HG03378 (cell line): ENCODE measurements at regions not wholly inside any gene's neighbourhood (a gene's known extent, or its start where the extent isn't known, plus 50 kb on each side); places are given as distances from the start of the nearest gene placed in this dataset.
"Not testable (repeated sequence)": the region's sequence is repeated elsewhere in the genome, so short reads cannot be mapped to it uniquely, and the experiment has no call there.

Source experiments
- ATAC-seq: cut with Tn5 transposase; IDR thresholded peaks from one replicate; pipeline ENCODE4 v1.9.1; 2021; ENCODE audit warnings: mild to moderate bottlenecking, moderate library complexity; ENCODE audit not compliant: unreplicated experiment

DNA sequence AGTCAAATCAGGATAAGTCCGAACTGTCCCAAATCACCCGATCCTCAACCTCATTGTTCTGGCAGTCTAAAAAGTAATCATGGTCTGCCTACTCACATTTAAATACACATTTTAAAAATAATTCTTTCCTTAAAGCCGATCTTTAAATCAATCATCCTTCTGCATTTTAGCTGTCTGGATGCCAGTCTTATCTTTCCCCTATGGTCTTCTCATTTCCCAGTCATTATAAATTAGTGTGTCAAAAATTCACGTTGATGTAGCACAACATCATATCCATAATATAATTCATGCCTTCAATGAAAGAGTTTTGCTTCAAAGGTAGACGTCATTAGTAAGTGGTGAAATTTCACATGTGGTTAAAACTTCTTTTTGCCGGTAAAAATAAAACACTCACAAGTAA, 108.1 kb upstream of the FRG1 start:
- ATAC-seq, result no peak

DNA sequence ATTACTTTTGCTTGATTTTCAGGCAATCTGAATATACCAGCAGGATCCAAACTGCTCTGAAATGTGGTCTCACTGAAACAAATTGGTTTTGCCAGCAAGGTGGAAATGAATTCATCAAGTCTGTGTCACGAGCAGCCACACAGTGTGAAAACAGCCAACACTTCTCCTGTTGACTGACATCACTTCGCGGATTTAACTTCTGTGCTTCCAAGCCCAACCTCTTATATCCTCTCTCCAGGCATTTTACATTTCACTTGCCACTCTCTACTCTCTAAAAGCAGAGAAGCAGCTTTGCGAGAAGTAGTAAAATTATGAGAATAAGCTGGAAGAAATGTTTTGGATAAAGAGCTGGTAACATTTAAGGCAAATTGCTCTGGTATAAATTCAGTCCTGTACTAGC, 106.1 kb upstream of the FRG1 start:
- ATAC-seq, result no peak

DNA sequence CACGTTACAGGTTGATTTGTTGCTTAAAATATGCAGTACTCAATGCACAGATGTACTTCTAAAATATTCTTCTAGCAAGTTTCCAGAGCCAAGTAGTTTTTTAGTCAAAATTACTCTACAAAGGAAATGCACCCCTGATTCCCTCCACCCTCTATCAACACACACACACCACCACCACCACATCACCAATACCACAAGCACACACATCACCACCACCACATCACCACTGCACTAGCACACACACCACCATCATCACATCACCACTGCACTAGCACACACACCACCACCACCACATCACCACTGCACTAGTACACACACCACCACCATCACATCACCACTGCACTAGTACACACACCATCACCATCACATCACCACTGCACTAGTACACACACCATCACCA, 105.2 kb upstream of the FRG1 start:
- ATAC-seq, result no peak

DNA sequence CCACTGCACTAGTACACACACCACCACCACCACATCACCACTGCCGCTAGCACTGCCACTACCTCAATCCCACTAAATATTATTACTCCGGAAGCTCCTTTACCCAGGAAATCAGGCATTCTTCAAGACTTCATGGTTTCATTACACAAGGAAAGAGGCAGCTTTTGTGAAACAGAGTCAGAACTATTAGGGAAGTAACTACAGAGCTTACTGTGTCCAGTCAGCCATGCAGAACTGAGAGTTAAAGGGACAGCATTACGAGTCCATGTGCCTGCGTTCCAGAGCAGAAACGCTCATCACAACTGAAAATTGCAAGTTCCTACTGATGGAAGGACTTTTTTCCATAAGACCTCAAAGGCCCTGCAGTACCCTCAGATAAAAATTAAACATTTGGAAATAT, 103.2 kb upstream of the FRG1 start:
- no peak for ATAC-seq

DNA sequence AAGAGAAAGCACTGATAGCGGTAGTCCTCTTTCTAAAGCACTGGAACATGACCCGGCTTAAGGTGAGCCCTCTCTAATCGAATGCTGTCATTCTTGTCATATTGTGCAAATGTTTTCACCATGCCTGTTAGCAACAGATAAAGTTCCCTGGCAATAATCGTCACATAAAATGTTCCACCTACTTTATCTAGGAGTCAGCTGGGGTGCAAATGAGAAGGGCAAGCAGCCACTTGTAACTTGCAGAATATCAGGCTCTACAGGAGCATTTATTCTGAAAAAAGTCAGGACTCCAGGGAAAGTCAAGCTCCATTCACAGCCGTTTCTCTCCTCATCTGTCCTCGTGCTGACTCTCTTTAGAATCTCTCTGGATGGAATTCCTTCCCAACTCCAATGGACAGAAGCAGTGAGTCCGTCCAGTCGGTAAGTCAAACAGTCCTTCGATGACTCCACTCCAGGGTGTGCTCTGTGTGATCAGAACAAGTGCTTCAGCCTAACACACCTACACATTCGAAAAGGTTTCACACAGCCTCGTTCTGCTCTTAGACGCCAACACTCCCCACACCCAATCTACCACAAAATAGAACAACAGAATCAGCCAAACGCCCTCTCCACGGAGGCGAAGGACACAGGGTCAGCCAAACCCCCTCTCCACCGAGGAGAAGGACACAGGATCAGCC, 101.7 kb upstream of the FRG1 start:
- ATAC-seq, result no peak

DNA sequence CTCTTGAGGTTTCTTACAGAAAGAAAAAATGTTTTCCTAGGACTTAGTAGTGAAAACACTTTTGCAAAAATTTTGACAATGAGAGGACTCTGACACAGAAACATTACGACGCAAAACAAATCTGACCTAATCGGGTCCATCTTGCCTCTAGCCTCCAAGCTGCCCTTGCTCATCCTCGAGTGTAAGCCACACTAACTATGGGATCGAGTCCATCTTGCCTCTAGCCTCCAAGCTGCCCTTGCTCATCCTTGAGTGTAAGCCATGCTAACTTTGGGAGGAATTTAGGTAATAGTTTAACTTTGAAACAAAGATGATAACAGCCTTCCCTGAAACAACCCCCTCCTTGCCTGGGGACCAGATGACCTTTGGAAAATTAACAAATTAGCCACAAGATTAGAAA, 100.3 kb upstream of the FRG1 start:
- no peak for ATAC-seq

DNA sequence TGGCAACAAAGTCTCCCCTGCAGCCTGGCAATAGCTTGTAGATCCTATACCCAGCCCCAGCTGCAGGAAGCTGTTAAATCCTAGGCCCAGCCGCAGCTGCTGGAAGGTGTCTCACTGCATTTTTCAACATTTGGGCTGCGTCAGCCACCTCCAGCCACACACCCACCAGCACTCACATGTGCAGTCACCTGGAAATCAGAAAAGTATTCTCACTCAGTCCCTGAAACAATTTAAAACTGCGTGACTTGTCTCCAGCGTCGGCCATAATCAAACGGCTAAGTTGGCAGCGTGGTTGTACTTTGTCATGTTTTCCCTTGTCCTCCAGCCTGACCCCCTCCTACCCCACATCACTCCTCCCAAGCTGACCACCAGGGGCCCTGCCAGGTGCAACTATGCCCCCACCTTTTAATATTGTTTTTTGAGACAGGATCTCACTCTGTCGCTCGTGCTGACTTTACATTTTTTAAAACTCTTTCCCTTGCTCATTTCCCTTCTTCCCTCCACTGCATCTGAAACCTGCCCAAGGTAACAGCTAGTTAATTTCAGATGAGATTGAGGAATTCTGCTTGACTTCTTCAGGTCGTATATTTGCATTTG, 97.2 kb upstream of the FRG1 start:
- ATAC-seq, result no peak

DNA sequence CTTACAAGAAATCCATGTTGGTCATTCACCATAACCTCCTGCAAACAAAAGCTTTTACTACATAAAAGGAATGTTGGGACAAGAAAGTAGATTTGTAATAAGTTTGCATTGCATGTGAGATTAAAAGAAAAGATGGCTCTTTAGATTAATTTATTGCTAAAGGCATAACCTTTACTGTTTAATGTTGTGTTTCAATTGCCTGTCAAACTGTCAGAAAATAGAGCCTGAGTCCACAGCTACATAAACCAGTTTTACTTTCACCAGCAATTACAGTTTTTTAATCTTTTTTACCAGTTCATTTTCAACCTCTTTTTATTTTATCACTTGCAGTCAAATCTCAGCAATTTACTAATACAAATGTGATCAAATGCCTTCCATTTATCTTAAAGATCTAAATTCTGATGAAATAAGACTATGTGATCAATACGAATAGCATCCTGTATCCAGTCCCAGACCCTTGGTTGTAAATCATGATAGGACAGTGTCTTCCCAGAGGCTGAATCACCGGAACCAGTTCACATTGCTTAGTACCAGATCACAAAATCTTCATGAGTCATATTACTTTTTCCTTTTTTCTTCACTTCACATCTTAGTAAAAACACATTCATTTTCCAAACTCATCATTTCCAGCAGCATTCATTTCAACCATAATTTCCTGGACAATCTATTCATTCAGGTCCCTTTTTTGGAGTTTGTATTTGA, 95.4 kb upstream of the FRG1 start:
- ATAC-seq, result no peak

DNA sequence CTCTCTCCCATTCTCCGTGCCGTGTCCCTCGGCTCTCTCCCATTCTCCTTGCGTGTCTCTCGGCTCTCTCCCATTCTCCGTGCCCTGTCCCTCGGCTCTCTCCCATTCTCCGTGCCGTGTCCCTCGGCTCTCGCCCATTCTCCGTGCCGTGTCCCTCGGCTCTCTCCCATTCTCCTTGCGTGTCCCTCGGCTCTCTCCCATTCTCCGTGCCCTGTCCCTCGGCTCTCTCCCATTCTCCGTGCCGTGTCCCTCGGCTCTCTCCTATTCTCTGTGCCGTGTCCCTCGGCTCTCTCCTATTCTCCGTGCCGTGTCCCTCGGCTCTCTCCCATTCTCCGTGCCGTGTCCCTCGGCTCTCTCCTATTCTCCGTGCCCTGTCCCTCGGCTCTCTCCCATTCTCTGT, 94.6 kb upstream of the FRG1 start:
- ATAC-seq, result not testable (repeated sequence)

DNA sequence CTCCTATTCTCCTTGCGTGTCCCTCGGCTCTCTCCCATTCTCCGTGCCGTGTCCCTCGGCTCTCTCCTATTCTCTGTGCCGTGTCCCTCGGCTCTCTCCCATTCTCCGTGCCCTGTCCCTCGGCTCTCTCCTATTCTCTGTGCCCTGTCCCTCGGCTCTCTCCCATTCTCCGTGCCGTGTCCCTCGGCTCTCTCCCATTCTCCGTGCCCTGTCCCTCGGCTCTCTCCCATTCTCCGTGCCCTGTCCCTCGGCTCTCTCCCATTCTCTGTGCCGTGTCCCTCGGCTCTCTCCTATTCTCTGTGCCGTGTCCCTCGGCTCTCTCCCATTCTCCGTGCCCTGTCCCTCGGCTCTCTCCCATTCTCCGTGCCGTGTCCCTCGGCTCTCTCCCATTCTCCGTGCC, 94.1 kb upstream of the FRG1 start:
- not testable (repeated sequence) for ATAC-seq

DNA sequence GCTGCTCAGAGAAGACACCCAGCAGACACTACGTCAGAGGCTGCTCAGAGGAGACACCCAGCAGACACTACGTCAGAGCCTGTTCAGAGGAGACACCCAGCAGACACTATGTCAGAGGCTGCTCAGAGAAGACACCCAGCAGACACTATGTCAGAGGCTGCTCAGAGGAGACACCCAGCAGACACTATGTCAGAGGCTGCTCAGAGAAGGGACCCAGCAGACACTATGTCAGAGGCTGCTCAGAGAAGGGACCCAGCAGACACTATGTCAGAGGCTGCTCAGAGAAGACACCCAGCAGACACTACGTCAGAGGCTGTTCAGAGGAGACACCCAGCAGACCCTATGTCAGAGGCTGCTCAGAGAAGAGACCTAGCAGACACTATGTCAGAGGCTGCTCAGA, 92.0 kb upstream of the FRG1 start:
- not testable (repeated sequence) for ATAC-seq

DNA sequence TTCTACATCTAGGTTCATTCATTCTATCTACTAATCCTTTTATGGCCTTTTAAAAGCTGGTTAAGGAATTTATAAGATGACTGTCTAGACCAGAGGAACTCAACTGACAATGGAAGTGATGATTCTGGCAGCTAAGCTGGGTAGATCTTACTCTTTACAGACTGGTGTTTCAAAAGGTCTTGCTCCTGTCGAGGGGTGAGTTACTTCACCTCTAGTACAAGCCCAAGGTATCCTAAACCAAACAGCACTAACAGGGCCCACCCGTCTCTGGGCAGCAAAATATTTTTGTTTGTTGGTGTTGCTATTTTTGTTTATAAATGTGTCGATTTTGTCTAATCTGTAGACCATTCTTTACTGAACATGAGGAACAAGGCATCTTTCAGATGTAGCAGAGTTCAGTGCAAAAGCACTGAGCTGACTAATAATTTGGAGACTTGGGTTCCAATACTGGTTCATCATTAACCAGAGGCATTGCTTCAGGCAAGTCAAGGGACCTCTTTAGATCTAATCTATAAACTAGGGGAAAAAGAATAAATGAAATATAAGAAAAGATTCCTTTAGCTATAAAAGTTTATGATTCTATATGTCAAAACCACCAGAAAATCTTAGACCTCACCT, 90.3 kb upstream of the FRG1 start:
- no peak for ATAC-seq

DNA sequence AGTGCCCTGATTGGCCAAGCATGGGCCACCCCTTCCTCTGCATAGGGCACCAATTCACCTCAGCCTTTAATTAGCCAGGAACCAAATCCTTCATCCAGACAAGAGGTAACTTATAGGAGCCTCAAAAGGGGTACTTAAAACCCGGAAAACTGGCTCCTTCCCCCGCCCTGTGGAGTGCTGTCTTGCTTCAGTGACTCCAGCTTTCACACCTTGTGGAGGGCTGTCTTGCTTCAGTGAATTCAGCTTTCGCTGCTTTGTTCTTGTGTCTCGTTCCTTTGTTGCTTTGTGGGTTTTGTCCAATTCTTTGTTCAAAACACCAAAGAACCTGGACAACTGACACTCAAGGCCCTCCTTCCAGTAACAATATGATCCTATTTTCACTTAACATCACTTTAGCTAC, 82.2 kb upstream of the FRG1 start:
- ATAC-seq, result no peak

DNA sequence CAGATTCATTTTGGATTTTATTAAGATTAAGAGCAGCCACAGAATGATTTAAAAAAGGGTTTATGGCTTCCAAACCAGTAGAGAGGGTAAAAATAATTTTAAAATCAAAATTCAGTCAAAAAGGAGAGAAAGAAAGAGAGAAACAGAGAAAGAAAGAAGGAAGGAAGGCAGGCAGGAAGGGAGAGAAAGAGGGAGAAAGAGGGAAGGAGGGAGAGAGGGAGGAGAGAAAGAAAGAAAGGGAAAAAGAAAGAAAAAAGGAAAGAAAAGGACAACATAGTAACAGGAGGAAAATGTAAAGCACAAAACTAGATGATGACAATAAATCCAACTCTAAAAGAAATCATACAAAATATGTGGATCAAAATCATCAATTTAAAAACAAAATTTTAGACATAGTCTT, 79.6 kb upstream of the FRG1 start:
- ATAC-seq, result no peak

DNA sequence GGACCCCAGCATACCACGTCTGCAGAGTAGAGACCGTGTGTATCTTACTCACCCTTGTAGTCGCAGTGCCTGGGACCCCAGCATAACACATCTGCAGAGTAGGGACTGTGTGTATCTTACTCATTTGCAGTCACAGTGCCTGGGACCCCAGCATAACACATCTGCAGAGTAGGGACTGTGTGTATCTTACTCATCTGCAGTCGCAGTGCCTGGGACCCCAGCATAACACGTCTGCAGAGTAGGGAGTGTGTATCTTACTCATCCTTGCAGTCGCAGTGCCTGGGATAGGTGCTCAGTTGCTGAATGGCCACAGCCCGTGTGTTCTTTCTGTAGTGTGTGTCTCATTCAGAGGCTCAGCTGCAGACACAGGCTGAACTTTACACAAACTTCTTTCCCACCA, 71.4 kb upstream of the FRG1 start:
- ATAC-seq, result no peak

DNA sequence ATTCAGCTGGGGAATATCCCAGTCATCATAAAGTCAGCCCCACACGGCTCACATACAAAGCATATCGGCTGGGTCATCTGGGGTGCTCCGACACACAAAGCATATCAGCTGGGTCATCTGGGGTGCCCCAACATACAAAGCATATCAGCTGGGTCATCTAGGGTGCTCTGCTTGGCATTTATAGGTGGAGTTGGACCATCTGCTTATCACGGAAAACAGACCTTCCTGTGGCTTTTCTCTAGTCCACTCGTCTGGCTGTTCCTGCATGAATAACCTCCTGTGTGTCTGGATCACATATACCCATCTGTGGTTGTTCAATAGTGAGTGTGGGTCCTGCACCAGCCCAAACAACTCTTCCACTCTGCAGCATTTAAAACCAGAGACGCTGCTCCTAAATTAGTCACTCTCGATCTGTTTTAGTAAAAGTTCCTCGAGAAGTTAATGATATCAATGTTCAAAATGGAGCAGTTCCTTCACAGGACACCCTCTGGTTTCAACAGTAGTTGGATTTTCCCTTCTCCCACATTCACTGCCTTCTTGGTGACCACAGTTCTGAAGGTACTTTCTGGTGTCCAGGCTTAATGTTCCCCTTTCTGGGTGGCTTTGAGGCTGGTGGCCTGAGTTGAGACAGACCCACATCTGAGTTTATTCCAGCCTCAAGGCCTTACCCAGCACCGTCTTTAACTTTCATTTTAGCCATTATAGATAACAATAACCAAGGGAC, 70.0 kb upstream of the FRG1 start:
- no peak for ATAC-seq

DNA sequence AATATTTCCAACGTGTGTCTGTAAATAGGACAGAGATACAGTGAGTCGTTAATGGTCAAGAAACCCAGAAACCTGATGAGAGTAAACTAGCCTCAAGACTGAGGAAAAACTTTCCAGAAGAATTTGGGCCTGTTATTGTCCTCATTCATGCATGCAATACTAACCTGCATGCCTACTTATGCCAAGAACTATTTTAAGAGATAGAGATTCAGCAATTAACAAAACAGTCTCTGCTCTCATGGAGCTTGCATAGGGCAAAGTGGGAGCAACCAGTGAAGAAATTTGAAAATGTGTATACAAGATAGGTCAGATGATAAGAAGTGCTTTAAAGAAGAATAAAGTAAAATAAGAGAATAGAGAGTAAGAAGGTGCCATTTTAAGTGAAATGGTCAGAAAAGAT, 66.1 kb upstream of the FRG1 start:
- no peak for ATAC-seq

DNA sequence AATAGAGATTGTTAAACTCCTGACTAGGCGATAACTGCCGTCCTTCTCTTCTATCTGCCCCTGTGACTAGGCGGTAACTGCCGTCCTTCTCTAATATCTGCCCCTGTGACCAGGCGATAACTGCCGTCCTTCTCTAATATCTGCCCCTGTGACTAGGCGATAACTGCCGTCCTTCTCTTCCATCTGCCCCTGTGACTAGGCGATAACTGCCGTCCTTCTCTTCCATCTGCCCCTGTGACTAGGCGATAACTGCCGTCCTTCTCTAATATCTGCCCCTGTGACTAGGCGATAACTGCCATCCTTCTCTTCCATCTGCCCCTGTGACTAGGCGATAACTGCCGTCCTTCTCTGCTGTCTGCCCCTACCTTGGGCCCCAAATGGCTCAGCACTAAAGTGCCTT, 59.5 kb upstream of the FRG1 start:
- not testable (repeated sequence) for ATAC-seq

DNA sequence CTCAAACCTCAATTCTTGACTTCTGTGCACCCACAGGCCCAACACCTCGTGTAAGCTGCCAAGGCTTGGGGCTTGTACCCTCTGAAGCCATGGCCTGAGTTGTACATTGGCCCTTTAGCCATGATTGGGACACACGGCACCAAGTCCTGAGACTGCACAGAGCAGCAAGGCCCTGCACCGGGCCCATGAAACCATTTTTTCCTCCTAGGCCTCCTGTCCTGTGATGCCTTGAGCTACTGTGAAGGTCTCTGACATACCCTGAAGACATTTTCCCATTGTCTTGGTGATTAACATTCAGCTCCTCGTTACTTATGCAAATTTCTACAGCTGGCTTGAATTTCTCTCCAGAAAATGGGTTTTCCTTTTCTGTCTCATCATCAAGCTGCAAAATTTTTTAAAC, 52.3 kb upstream of the FRG1 start:
- ATAC-seq, result not testable (repeated sequence)
